Caco-2 (cell line): ENCODE measurements at regions not wholly inside any gene's neighbourhood (a gene's known extent, or its start where the extent isn't known, plus 50 kb on each side); places are given as distances from the start of the nearest gene placed in this dataset.

Experiments
- BruUV-seq: library from RNA; stranded (reverse); fragments of 400-500 nt; replicated peaks from 2 replicates; lab custom pipeline; 2021; lab: Mats Ljungman, UMichigan
- CTCF ChIA-PET: fragments of 300-600 bp; sonication (Branson Sonifier 250); formaldehyde crosslinking; loops from one replicate; lab custom pipeline; 2022; ENCODE audit warnings: antibody characterized with exemption; lab: Charles Lee
- POLR2A ChIA-PET: fragments of 300-600 bp; sonication (Branson Sonifier 250); formaldehyde crosslinking; loops from one replicate; lab custom pipeline; 2022; ENCODE audit warnings: antibody characterized with exemption; lab: Charles Lee
- DNase-seq, 2 experiments: peaks; one replicate each; pipeline versions ENCODE4 v3.0.0 to v3.0.0-alpha.2; 2020 to 2022
- H3K27me3 ChIP-seq: replicated peaks from 2 replicates; pipeline ENCODE4 v1.6.0; 2011; ENCODE audit warnings: low read length; ENCODE audit not compliant: control insufficient read depth, insufficient read depth
- H3K36me3 ChIP-seq: 2 replicates; pipeline ENCODE4 v1.5.1; 2011; ENCODE audit warnings: low read length; ENCODE audit not compliant: control insufficient read depth, insufficient read depth
- H3K4me1 ChIP-seq: fragments of 250-450 bp; sonication (Bioruptor Pico); 2 replicates; pipeline ENCODE4 v1.5.1; 2020; ENCODE audit warnings: mild to moderate bottlenecking
- H3K4me3 ChIP-seq: 2 replicates; pipeline ENCODE4 v1.5.1; 2011; ENCODE audit warnings: low read depth, mild to moderate bottlenecking, control low read depth, low read length
- H3K9me3 ChIP-seq: fragments of 250-450 bp; sonication (Bioruptor Pico); 2 replicates; pipeline ENCODE4 v1.5.1; 2020; ENCODE audit warnings: mild to moderate bottlenecking, moderate library complexity
- H3K27ac Mint-ChIP-seq: one replicate; pipeline ENCODE4 v1.8.0; 2022; ENCODE audit warnings: mixed read lengths; ENCODE audit not compliant: unreplicated experiment
- H3K27me3 Mint-ChIP-seq: one replicate; pipeline ENCODE4 v1.8.0; 2022; ENCODE audit warnings: mixed read lengths; ENCODE audit not compliant: insufficient read depth, unreplicated experiment
- H3K36me3 Mint-ChIP-seq: one replicate; pipeline ENCODE4 v1.8.0; 2022; ENCODE audit warnings: mild to moderate bottlenecking, mixed read lengths; ENCODE audit not compliant: insufficient read depth, unreplicated experiment
- H3K4me1 Mint-ChIP-seq: one replicate; pipeline ENCODE4 v1.8.0; 2022; ENCODE audit warnings: low read depth, mixed read lengths; ENCODE audit not compliant: unreplicated experiment
- H3K4me3 Mint-ChIP-seq: one replicate; pipeline ENCODE4 v1.8.0; 2022; ENCODE audit warnings: mild to moderate bottlenecking, moderate library complexity, mixed read lengths; ENCODE audit not compliant: unreplicated experiment
- H3K9me3 Mint-ChIP-seq: one replicate; pipeline ENCODE4 v1.8.0; 2022; ENCODE audit warnings: mixed read lengths; ENCODE audit not compliant: unreplicated experiment
- intact Hi-C: fragments of 100-400 bp; cut with micrococcal nuclease; formaldehyde crosslinking; loops from one replicate; pipeline ENCODE4 v1.10.0; 2022; ENCODE audit not compliant: unreplicated experiment
- TF ChIP-seq, protein P1 (sequence below), 2 experiments: fragments of 200-600 bp in 1 of 2; IDR thresholded peaks; 1 replicate in 1 of 2; 2 replicates in 1 of 2; pipeline versions ENCODE4 v1.5.1 to v1.8.0; 2011 to 2022; ENCODE audit warnings: antibody characterized with exemption in 1 of 2, control low read depth in 1 of 2, inconsistent platforms in 1 of 2, low read depth in 1 of 2, low read length in 1 of 2, mild to moderate bottlenecking in 1 of 2, moderate library complexity in 1 of 2; ENCODE audit not compliant: insufficient read depth in 1 of 2, severe bottlenecking in 1 of 2, unreplicated experiment in 1 of 2

- no peaks in the 10 kb centered on the region for H3K36me3 ChIP-seq
- POLR2A ChIA-PET, result no interaction called here
- no peaks in the 10 kb centered on the region for H3K4me1 Mint-ChIP-seq
These were observed 50.1 kb upstream of the ASAP2 start for GRCh38 chr2:9156483-9156882.

DNA sequence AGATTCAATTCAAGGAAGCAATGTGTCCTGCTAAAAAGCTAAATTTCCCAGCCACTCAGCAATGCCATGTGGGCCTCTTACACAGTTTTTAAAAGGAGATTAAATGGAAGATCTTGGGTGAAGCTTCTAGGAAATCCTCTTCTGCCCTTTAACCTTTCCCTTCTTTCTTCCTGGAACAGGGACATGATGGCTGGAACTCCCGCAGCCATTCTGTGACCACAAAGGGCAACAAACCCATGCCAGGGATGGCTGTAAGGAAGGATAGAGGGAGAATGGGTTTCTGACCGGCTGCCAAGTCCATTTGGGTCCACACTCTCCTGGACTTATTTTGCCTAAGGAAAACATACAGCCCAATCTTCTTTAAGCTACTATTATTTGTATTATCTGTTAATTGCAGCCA is 52.6 kb upstream of the ASAP2 start:
- no peaks in the 10 kb centered on the region for H3K27me3 ChIP-seq
- no peaks in the 10 kb centered on the region for H3K4me1 ChIP-seq
- TF ChIP-seq, protein P1, sequence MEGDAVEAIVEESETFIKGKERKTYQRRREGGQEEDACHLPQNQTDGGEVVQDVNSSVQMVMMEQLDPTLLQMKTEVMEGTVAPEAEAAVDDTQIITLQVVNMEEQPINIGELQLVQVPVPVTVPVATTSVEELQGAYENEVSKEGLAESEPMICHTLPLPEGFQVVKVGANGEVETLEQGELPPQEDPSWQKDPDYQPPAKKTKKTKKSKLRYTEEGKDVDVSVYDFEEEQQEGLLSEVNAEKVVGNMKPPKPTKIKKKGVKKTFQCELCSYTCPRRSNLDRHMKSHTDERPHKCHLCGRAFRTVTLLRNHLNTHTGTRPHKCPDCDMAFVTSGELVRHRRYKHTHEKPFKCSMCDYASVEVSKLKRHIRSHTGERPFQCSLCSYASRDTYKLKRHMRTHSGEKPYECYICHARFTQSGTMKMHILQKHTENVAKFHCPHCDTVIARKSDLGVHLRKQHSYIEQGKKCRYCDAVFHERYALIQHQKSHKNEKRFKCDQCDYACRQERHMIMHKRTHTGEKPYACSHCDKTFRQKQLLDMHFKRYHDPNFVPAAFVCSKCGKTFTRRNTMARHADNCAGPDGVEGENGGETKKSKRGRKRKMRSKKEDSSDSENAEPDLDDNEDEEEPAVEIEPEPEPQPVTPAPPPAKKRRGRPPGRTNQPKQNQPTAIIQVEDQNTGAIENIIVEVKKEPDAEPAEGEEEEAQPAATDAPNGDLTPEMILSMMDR (IDR thresholded peaks at IDR 0.05; ENCODE audit: insufficient read depth in 1 of 2, low read depth in 1 of 2, low read length in 1 of 2, severe bottlenecking in 1 of 2, unreplicated experiment in 1 of 2), result no peak
- Mint-ChIP-seq H3K27ac (no peak overlapping the region), H3K27me3 (no peaks in the 10 kb centered on the region), H3K9me3 (no peaks in the 10 kb centered on the region), H3K36me3 (no peaks in the 10 kb centered on the region), H3K4me1 (no peaks in the 10 kb centered on the region), H3K4me3 (no peak overlapping the region)
- H3K36me3 ChIP-seq, result no peaks in the 10 kb centered on the region
- DNase-seq, result no peak
- H3K4me3 ChIP-seq, result no peak overlapping the region
- ChIA-PET POLR2A (no interaction called here), CTCF (no interaction called here)
- intact Hi-C loops, result no loop called here
- no TSS peak for BruUV-seq
- H3K9me3 ChIP-seq, result no peaks in the 10 kb centered on the region

More at GRCh38 chr2:9156483-9156882, 50.1 kb upstream of the ASAP2 start:
- no peaks in the 10 kb centered on the region for H3K27me3 Mint-ChIP-seq
- DNase-seq, result no peak
- no TSS peak for BruUV-seq
- intact Hi-C loops, result no loop called here
- Histone ChIP-seq H3K4me3 (no peak overlapping the region), H3K9me3 (no peaks in the 10 kb centered on the region), H3K27me3 (no peaks in the 10 kb centered on the region), H3K4me1 (no peaks in the 10 kb centered on the region)
- TF ChIP-seq, protein P1 (IDR thresholded peaks at IDR 0.05; ENCODE audit: insufficient read depth in 1 of 2, low read depth in 1 of 2, low read length in 1 of 2, severe bottlenecking in 1 of 2, unreplicated experiment in 1 of 2), result no peak
- CTCF ChIA-PET, result interaction anchor here (1.0 kb wide), 1 partner anchor 21 kb away, joined by 10 read pairs; no protein-coding TSS in a partner anchor
- no peaks in the 10 kb centered on the region for H3K36me3 Mint-ChIP-seq
- H3K9me3 Mint-ChIP-seq, result no peaks in the 10 kb centered on the region
- no peak overlapping the region for H3K4me3 Mint-ChIP-seq
- no peak overlapping the region for H3K27ac Mint-ChIP-seq

DNA sequence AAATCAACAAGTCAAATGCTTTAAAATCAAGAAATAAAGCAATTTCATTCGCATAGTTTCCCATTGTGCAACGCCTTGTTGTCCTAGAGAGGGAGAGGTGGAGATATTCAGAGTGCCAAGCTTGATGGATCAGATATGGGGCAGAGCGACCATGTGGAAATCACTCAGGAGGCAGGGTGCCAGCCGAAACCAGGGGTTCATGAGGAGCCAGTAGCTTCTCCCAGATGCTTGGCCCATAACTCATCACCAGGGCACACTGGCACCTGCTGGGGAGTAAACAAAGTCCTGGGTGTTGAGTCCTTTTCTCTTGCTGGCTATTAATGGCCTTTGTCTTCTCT is 53.0 kb upstream of the ASAP2 start:
- ChIA-PET CTCF (no interaction called here), POLR2A (no interaction called here)
- H3K27me3 Mint-ChIP-seq, result no peaks in the 10 kb centered on the region
- no peak for DNase-seq
- H3K4me1 Mint-ChIP-seq, result no peaks in the 10 kb centered on the region
- H3K9me3 Mint-ChIP-seq, result no peaks in the 10 kb centered on the region
- no peaks in the 10 kb centered on the region for H3K27me3 ChIP-seq
- intact Hi-C loops, result no loop called here
- H3K27ac Mint-ChIP-seq, result no peak overlapping the region
- no peak overlapping the region for H3K4me3 Mint-ChIP-seq
- no TSS peak for BruUV-seq
- TF ChIP-seq, protein P1 (IDR thresholded peaks at IDR 0.05; ENCODE audit: insufficient read depth in 1 of 2, low read depth in 1 of 2, low read length in 1 of 2, severe bottlenecking in 1 of 2, unreplicated experiment in 1 of 2), result no peak
- no peak overlapping the region for H3K4me3 ChIP-seq
- H3K36me3 ChIP-seq, result no peaks in the 10 kb centered on the region
- H3K9me3 ChIP-seq, result no peaks in the 10 kb centered on the region
- H3K4me1 ChIP-seq, result no peaks in the 10 kb centered on the region
- H3K36me3 Mint-ChIP-seq, result no peaks in the 10 kb centered on the region
